Lower leg skin (tissue), 4 donors: ENCODE measurements at regions not wholly inside any gene's neighbourhood (a gene's known extent, or its start where the extent isn't known, plus 50 kb on each side); places are given as distances from the start of the nearest gene placed in this dataset.

Experiments
- DNase-seq, 2 donors: peaks; one replicate each; pipeline ENCODE4 v3.0.0-alpha.2; 2019; ENCODE audit warnings: low spot score in 2 of 2
- H3K4me3 ChIP-seq: fragments of 200-600 bp; sonication (generic); 2 replicates; pipeline ENCODE4 v1.5.1; 2017; ENCODE audit warnings: mild to moderate bottlenecking, low read depth; ENCODE audit not compliant: poor library complexity, severe bottlenecking
- CTCF ChIP-seq, 3 donors: fragments of 450-650 bp; IDR thresholded peaks; one replicate each; pipeline ENCODE4 v1.5.1; 2016; ENCODE audit warnings: antibody characterized with exemption in 3 of 3, mild to moderate bottlenecking in 3 of 3, moderate library complexity in 2 of 3
- POLR2A ChIP-seq, 2 donors: fragments of 450-650 bp; IDR thresholded peaks; one replicate each; pipeline ENCODE4 v1.6.1; 2016 to 2017; ENCODE audit warnings: antibody characterized with exemption in 2 of 2, mild to moderate bottlenecking in 1 of 2, moderate library complexity in 1 of 2
- WGBS, 2 donors: methylation state at CpG; one replicate each; pipeline ENCODE4 v1.1.5; 2018; 5-methylcytosine and 5-hydroxymethylcytosine counted together
- intact Hi-C: fragments of 100-400 bp; cut with DNase I; formaldehyde crosslinking; loops from one replicate; pipeline ENCODE4 v1.15.0; 2023; ENCODE audit warnings: low total_unique reads

GRCh38 chr18:55072181-55072580 is 112.9 kb upstream of the CCDC68 start:
- intact Hi-C loops: no loop called here
- no peak overlapping the region for H3K4me3 ChIP-seq
- DNase-seq: no peak
- WGBS, 2 donors: 26 to 27% methylated on average over 2 of the region's 2 CpGs
- TF ChIP-seq CTCF (IDR thresholded peaks at IDR 0.05) (no peak), POLR2A (IDR thresholded peaks at IDR 0.05) (no peak)

GRCh38 chr18:55069497-55069896 is 110.2 kb upstream of the CCDC68 start:
- TF ChIP-seq POLR2A (IDR thresholded peaks at IDR 0.05) (no peak), CTCF (IDR thresholded peaks at IDR 0.05) (no peak)
- 92 to 93% methylated on average over 6 of the region's 6 CpGs for WGBS, 2 donors
- intact Hi-C loops: no loop called here
- no peak for DNase-seq
- no peak overlapping the region for H3K4me3 ChIP-seq

GRCh38 chr18:55064760-55065159 is 105.5 kb upstream of the CCDC68 start:
- no peak overlapping the region for H3K4me3 ChIP-seq
- no peak for DNase-seq
- 89 to 96% methylated on average over 5 of the region's 5 CpGs for WGBS, 2 donors
- TF ChIP-seq CTCF (IDR thresholded peaks at IDR 0.05): no peak
- no peak for TF ChIP-seq POLR2A (IDR thresholded peaks at IDR 0.05)
- intact Hi-C loops: no loop called here

GRCh38 chr18:55064073-55064472 is 104.8 kb upstream of the CCDC68 start:
- H3K4me3 ChIP-seq: no peak overlapping the region

GRCh38 chr18:55054021-55054990 is 95.0 kb upstream of the CCDC68 start:
- no peak overlapping the region for H3K4me3 ChIP-seq
- DNase-seq: peak in 1 of 2 donors; percentile 85
- no peak for TF ChIP-seq CTCF (IDR thresholded peaks at IDR 0.05)
- TF ChIP-seq POLR2A (IDR thresholded peaks at IDR 0.05): no peak
- 57 to 73% methylated on average over 24 of the region's 24 CpGs for WGBS, 2 donors
- intact Hi-C loops: no loop called here

More at GRCh38 chr18:55064073-55064472, 104.8 kb upstream of the CCDC68 start:
- TF ChIP-seq POLR2A (IDR thresholded peaks at IDR 0.05): no peak
- TF ChIP-seq CTCF (IDR thresholded peaks at IDR 0.05): no peak
- intact Hi-C loops: no loop called here
- DNase-seq: no peak
- 80 to 89% methylated on average over 4 of the region's 4 CpGs for WGBS, 2 donors
